ENCODE measurements at regions not wholly inside any gene's neighbourhood (a gene's known extent, or its start where the extent isn't known, plus 50 kb on each side); places are given as distances from the start of the nearest gene placed in this dataset.

DNA sequence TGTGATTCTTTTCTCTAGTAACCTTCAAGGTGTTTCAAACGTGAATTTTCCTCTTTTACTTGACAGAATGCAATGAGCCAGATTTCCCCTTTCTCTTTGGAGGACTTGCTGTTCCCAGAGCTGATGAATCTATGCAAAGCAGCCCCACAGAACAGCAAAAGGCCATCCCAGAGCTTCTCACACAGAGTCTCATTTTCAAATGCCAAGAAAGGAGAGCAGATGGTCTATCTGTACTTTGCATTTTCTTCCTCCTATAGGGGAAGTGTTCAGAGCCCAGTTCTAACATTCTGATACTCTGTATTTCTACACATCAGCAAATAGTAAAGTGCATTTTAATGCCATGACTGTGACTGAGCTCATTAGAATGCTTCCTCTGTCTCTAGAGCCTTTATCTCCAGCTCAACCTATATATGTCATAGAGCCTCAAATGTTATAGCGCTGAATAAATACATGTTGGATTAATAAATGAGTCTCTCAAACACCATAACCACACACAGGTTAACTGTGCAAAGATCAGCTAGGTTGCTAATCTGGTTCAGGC is 81.8 kb upstream of the EYA4 start:
- TF ChIP-seq SUZ12 (IDR thresholded peaks at IDR 0.05; ENCODE audit: extremely low read depth, insufficient read depth, insufficient read length) (no peak), YY1 (IDR thresholded peaks at IDR 0.05; ENCODE audit: insufficient read depth, insufficient read length) (no peak), ZNF274 (IDR thresholded peaks at IDR 0.05; ENCODE audit: low read depth, low read length) (no peak)
- Histone ChIP-seq H3K4me1 (ENCODE audit: insufficient read depth, insufficient read length) (no peaks in the 10 kb centered on the region), H3K9ac (ENCODE audit: insufficient read length, low read depth) (no peak overlapping the region), H3K4me3 (ENCODE audit: insufficient read length, low read depth) (no peak overlapping the region), H3K36me3 (ENCODE audit: insufficient read depth, insufficient read length, low read length) (no peaks in the 10 kb centered on the region), H3K27me3 (ENCODE audit: insufficient read depth, insufficient read length) (no peaks in the 10 kb centered on the region), H3K9me3 (ENCODE audit: insufficient read depth, low read length) (no peaks in the 10 kb centered on the region)
- no peak for DNase-seq (ENCODE audit: low read depth, low spot score)

DNA sequence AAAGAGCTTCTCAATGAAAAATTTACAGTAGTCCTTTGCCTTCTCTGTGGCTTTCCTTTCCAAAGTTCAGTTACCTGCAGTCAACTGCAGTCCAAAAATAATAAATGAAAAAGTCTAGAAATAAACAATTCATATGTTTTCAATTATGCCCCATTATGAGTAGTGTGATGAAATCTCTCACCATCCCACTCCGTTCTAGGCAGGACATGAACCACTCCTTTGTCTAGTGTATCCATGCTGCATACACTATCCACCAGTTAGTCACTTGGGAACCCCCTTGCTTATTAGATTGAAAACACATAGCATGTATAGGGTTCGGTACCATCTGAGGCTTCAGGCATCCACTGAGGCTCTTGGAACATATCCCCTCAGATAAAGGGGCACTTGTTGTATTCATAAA is 80.6 kb upstream of the EYA4 start:
- Histone ChIP-seq H3K9me3 (ENCODE audit: insufficient read depth, low read length) (no peaks in the 10 kb centered on the region), H3K36me3 (ENCODE audit: insufficient read depth, insufficient read length, low read length) (no peaks in the 10 kb centered on the region), H3K4me1 (ENCODE audit: insufficient read depth, insufficient read length) (no peaks in the 10 kb centered on the region), H3K9ac (ENCODE audit: insufficient read length, low read depth) (no peak overlapping the region), H3K27me3 (ENCODE audit: insufficient read depth, insufficient read length) (no peaks in the 10 kb centered on the region), H3K4me3 (ENCODE audit: insufficient read length, low read depth) (no peak overlapping the region)
- TF ChIP-seq YY1 (IDR thresholded peaks at IDR 0.05; ENCODE audit: insufficient read depth, insufficient read length) (no peak), SUZ12 (IDR thresholded peaks at IDR 0.05; ENCODE audit: extremely low read depth, insufficient read depth, insufficient read length) (no peak), ZNF274 (IDR thresholded peaks at IDR 0.05; ENCODE audit: low read depth, low read length) (no peak)
- DNase-seq (ENCODE audit: low read depth, low spot score), result no peak

DNA sequence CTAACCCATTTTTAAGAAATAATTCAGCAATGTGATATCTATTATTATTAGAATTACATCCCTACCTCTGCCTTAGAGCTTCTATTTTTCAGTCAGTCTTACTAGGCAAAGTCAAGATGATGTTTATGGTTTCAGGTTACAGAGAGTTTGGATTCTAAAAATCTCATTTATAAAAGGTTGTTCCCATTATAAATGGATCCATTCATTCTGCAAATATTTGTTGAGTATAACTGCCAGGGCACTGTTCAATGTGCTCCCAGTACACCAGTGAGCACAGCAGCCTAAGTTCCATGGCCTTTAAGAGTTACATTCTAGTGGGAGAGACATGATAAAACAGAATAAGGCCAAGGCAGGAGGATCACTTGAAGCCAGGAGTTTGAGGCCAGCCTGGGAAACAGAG is 75.9 kb upstream of the EYA4 start:
- TF ChIP-seq ZNF274 (IDR thresholded peaks at IDR 0.05; ENCODE audit: low read depth, low read length) (no peak), YY1 (IDR thresholded peaks at IDR 0.05; ENCODE audit: insufficient read depth, insufficient read length) (no peak), SUZ12 (IDR thresholded peaks at IDR 0.05; ENCODE audit: extremely low read depth, insufficient read depth, insufficient read length) (no peak)
- no peak overlapping the region for H3K4me3 ChIP-seq (ENCODE audit: insufficient read length, low read depth)
- no peak overlapping the region for H3K9ac ChIP-seq (ENCODE audit: insufficient read length, low read depth)
- DNase-seq (ENCODE audit: low read depth, low spot score), result no peak
- no peaks in the 10 kb centered on the region for H3K27me3 ChIP-seq (ENCODE audit: insufficient read depth, insufficient read length)
- no peaks in the 10 kb centered on the region for H3K36me3 ChIP-seq (ENCODE audit: insufficient read depth, insufficient read length, low read length)
- no peaks in the 10 kb centered on the region for H3K9me3 ChIP-seq (ENCODE audit: insufficient read depth, low read length)
- H3K4me1 ChIP-seq (ENCODE audit: insufficient read depth, insufficient read length), result no peaks in the 10 kb centered on the region

DNA sequence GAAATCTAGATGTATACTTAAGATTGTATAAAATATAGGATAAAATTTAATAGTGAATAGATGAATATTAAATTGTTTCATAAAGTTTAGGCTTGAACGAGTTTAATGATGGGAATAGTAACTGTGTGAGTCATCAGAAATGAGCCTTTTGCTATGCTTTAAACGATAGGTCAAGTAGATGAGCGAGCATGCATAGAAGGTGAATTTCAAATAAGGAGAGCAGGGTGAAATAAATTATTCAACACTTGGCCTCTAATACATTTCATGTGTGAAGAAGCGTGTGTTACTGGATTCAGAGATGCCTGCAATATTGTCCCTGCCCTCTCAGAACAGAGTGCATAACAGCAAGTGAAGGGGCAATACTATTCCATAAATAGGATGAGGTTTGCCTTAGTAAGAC is 74.4 kb upstream of the EYA4 start:
- DNase-seq (ENCODE audit: low read depth, low spot score), result no peak
- Histone ChIP-seq H3K27me3 (ENCODE audit: insufficient read depth, insufficient read length) (no peaks in the 10 kb centered on the region), H3K9me3 (ENCODE audit: insufficient read depth, low read length) (no peaks in the 10 kb centered on the region), H3K36me3 (ENCODE audit: insufficient read depth, insufficient read length, low read length) (no peaks in the 10 kb centered on the region), H3K4me3 (ENCODE audit: insufficient read length, low read depth) (no peak overlapping the region), H3K9ac (ENCODE audit: insufficient read length, low read depth) (no peak overlapping the region), H3K4me1 (ENCODE audit: insufficient read depth, insufficient read length) (no peaks in the 10 kb centered on the region)
- TF ChIP-seq ZNF274 (IDR thresholded peaks at IDR 0.05; ENCODE audit: low read depth, low read length) (no peak), YY1 (IDR thresholded peaks at IDR 0.05; ENCODE audit: insufficient read depth, insufficient read length) (no peak), SUZ12 (IDR thresholded peaks at IDR 0.05; ENCODE audit: extremely low read depth, insufficient read depth, insufficient read length) (no peak)

- Histone ChIP-seq H3K9ac (ENCODE audit: insufficient read length, low read depth) (no peak overlapping the region), H3K4me1 (ENCODE audit: insufficient read depth, insufficient read length) (no peaks in the 10 kb centered on the region), H3K36me3 (ENCODE audit: insufficient read depth, insufficient read length, low read length) (no peaks in the 10 kb centered on the region), H3K4me3 (ENCODE audit: insufficient read length, low read depth) (no peak overlapping the region), H3K27me3 (ENCODE audit: insufficient read depth, insufficient read length) (no peaks in the 10 kb centered on the region), H3K9me3 (ENCODE audit: insufficient read depth, low read length) (peaks cover 15% of the 10 kb centered on the region; the same call in 1 of the 2 replicates)
- TF ChIP-seq SUZ12 (IDR thresholded peaks at IDR 0.05; ENCODE audit: extremely low read depth, insufficient read depth, insufficient read length) (no peak), ZNF274 (IDR thresholded peaks at IDR 0.05; ENCODE audit: low read depth, low read length) (no peak), YY1 (IDR thresholded peaks at IDR 0.05; ENCODE audit: insufficient read depth, insufficient read length) (no peak)
- no peak for DNase-seq (ENCODE audit: low read depth, low spot score)
Measured at GRCh38 chr6:133169901-133170300, 71.3 kb upstream of the EYA4 start.

GRCh38 chr6:133170602-133171001 is 70.6 kb upstream of the EYA4 start:
- H3K36me3 ChIP-seq (ENCODE audit: insufficient read depth, insufficient read length, low read length), result no peaks in the 10 kb centered on the region
- no peak overlapping the region for H3K9ac ChIP-seq (ENCODE audit: insufficient read length, low read depth)
- peaks cover 15% of the 10 kb centered on the region; the same call in 1 of the 2 replicates for H3K9me3 ChIP-seq (ENCODE audit: insufficient read depth, low read length)
- DNase-seq (ENCODE audit: low read depth, low spot score), result no peak
- H3K4me1 ChIP-seq (ENCODE audit: insufficient read depth, insufficient read length), result no peaks in the 10 kb centered on the region
- no peak overlapping the region for H3K4me3 ChIP-seq (ENCODE audit: insufficient read length, low read depth)
- H3K27me3 ChIP-seq (ENCODE audit: insufficient read depth, insufficient read length), result no peaks in the 10 kb centered on the region
- TF ChIP-seq ZNF274 (IDR thresholded peaks at IDR 0.05; ENCODE audit: low read depth, low read length) (no peak), SUZ12 (IDR thresholded peaks at IDR 0.05; ENCODE audit: extremely low read depth, insufficient read depth, insufficient read length) (no peak)

DNA sequence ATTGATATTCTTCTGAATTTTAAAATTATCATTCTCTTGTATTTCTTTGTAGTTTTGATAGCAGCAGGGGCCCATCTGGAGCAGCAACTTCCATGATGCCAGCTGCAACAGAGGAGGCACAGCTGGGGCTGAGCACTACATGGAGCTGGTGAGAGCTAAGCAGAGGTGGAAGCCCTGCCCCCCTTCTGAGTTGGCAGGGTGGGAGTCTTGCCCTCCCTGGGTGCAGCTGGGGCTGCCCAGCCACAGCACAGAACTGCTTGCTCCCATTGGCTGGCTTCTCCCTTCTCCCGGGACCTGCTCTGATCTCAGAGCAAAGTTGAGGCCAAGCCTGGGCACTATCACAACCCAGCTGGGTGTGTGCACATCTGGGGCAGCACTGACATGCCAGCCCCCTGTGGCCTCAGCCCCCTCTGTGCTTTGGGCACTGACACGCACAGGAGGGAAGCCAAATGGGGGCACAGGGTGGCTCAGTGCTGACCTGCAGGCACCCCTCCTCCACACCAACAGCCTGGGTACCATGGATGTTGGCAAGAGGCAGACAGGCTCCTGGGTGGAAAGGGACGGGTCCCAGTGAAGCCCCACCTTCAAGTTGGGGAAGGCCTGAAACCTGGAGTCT is 69.1 kb upstream of the EYA4 start:
- Histone ChIP-seq H3K27me3 (ENCODE audit: insufficient read depth, insufficient read length) (no peaks in the 10 kb centered on the region), H3K4me3 (ENCODE audit: insufficient read length, low read depth) (no peak overlapping the region), H3K4me1 (ENCODE audit: insufficient read depth, insufficient read length) (no peaks in the 10 kb centered on the region), H3K9me3 (ENCODE audit: insufficient read depth, low read length) (peaks cover 15% of the 10 kb centered on the region; the same call in 1 of the 2 replicates), H3K9ac (ENCODE audit: insufficient read length, low read depth) (no peak overlapping the region), H3K36me3 (ENCODE audit: insufficient read depth, insufficient read length, low read length) (no peaks in the 10 kb centered on the region)
- no peak for DNase-seq (ENCODE audit: low read depth, low spot score)
- TF ChIP-seq SUZ12 (IDR thresholded peaks at IDR 0.05; ENCODE audit: extremely low read depth, insufficient read depth, insufficient read length), result no peak
- TF ChIP-seq ZNF274 (IDR thresholded peaks at IDR 0.05; ENCODE audit: low read depth, low read length), result no peak
- TF ChIP-seq YY1 (IDR thresholded peaks at IDR 0.05; ENCODE audit: insufficient read depth, insufficient read length), result no peak

All from NT2/D1 (cell line).